ENCODE measurements at regions not wholly inside any gene's neighbourhood (a gene's known extent, or its start where the extent isn't known, plus 50 kb on each side); places are given as distances from the start of the nearest gene placed in this dataset.
"Not testable (repeated sequence)": the region's sequence is repeated elsewhere in the genome, so short reads cannot be mapped to it uniquely, and the experiment has no call there.

GRCh38 chr9:97232060-97233008 lies 75.1 kb upstream of the CCDC180 start (continued):
- TF ChIP-seq ZGPAT (CRISPR knock-in tag; IDR thresholded peaks at IDR 0.05) (peak; percentile 35; the same call in 1 of the 2 replicates), HOXA3 (CRISPR knock-in tag; IDR thresholded peaks at IDR 0.05) (0 out of 2 replicates have a peak, but pooled peaks have one; percentile 37), FOXA1 (CRISPR knock-in tag; IDR thresholded peaks at IDR 0.05) (peak; percentile 85), HDAC2 (CRISPR knock-in tag; IDR thresholded peaks at IDR 0.05) (peak; percentile 46; the same call in 1 of the 2 replicates), FOXP1 (CRISPR knock-in tag; IDR thresholded peaks at IDR 0.05) (peak; percentile 33; the same call in 1 of the 2 replicates)
- TF ChIP-seq FOXA1, FOXP1 (IDR thresholded peaks at IDR 0.05): not testable (repeated sequence)

- H3K9me3 ChIP-seq (ENCODE audit: low read length); BruUV-seq (replicated peaks): not testable (repeated sequence)
- 89% methylated on average over 12 of the region's 21 CpGs for WGBS (ENCODE audit: low lambda C conversion rate)
Observed at GRCh38 chr9:97222393-97222792, 85.1 kb upstream of the CCDC180 start.

More at GRCh38 chr9:97222393-97222792, 85.1 kb upstream of the CCDC180 start:
- H3K4me3 ChIP-seq (replicated peaks in 1 of 3; ENCODE audit: insufficient read depth in 1 of 3, low read depth in 2 of 3, low read length in 3 of 3); CTCF ChIA-PET (ENCODE audit: low intra/inter-chr PET ratio, low total read pairs); in situ Hi-C loops (cut with HindIII; ENCODE audit: extremely low pct_ligation_motif_present, low pct_unique_long_range_greater_than_20kb); intact Hi-C loops (cut with micrococcal nuclease; ENCODE audit: unreplicated experiment); H3K9ac ChIP-seq (ENCODE audit: insufficient read depth, low read depth, low read length); H3K27me3 ChIP-seq (ENCODE audit: control insufficient read depth in 1 of 2, insufficient read depth in 2 of 2, low read length in 2 of 2); H3K27ac ChIP-seq (ENCODE audit: extremely low read length, insufficient read depth, low read length); POLR2A ChIA-PET; DNase-seq (ENCODE audit: low spot score); H2AFZ ChIP-seq (ENCODE audit: low read length); H3K4me1 ChIP-seq (ENCODE audit: insufficient read depth, low read length); H3K4me2 ChIP-seq (ENCODE audit: low read depth, low read length); H3K36me3 ChIP-seq (replicated peaks in 1 of 2; ENCODE audit: control insufficient read depth in 1 of 2, insufficient read depth in 2 of 2, low read length in 2 of 2); H3K79me2 ChIP-seq (ENCODE audit: insufficient read depth, low read length); FAIRE-seq; H4K20me1 ChIP-seq (ENCODE audit: insufficient read depth, low read length); ATAC-seq: not testable (repeated sequence)
